Trophoblast cell (in vitro differentiated cells and primary cell): ENCODE measurements at regions not wholly inside any gene's neighbourhood (a gene's known extent, or its start where the extent isn't known, plus 50 kb on each side); places are given as distances from the start of the nearest gene placed in this dataset.

Experiments
- DNase-seq, 2 donors: peaks; one replicate each; pipeline ENCODE4 v3.0.0-alpha.2; 2016
- H2AFZ ChIP-seq: 2 replicates; pipeline ENCODE4 v1.6.1; 2013; ENCODE audit warnings: low read length, moderate library complexity, mild to moderate bottlenecking; ENCODE audit not compliant: insufficient read depth, poor library complexity
- H2AK5ac ChIP-seq: 2 replicates; pipeline ENCODE4 v1.6.1; 2013; ENCODE audit warnings: mild to moderate bottlenecking, low read length
- H2BK120ac ChIP-seq: 2 replicates; pipeline ENCODE4 v1.6.1; 2013; ENCODE audit warnings: low read length, mild to moderate bottlenecking, moderate library complexity; ENCODE audit not compliant: insufficient read depth, poor library complexity
- H2BK12ac ChIP-seq: 2 replicates; pipeline ENCODE4 v1.6.1; 2013; ENCODE audit warnings: mild to moderate bottlenecking, low read length, moderate library complexity
- H2BK5ac ChIP-seq: 2 replicates; pipeline ENCODE4 v1.6.1; 2013; ENCODE audit warnings: low read length, low read depth, moderate library complexity, mild to moderate bottlenecking; ENCODE audit not compliant: poor library complexity
- H3K14ac ChIP-seq: 2 replicates; pipeline ENCODE4 v1.6.1; 2013; ENCODE audit warnings: mild to moderate bottlenecking, low read length
- H3K18ac ChIP-seq: 2 replicates; pipeline ENCODE4 v1.6.1; 2013; ENCODE audit warnings: mild to moderate bottlenecking, low read length
- H3K23ac ChIP-seq: 2 replicates; pipeline ENCODE4 v1.6.1; 2013; ENCODE audit warnings: low read length
- H3K27ac ChIP-seq: 2 replicates; pipeline ENCODE4 v1.5.1; 2013; ENCODE audit warnings: low read depth, mild to moderate bottlenecking, inconsistent platforms, low read length, moderate library complexity
- H3K27me3 ChIP-seq: 2 replicates; pipeline ENCODE4 v1.6.1; 2013; ENCODE audit warnings: inconsistent platforms, mild to moderate bottlenecking, low read length, moderate library complexity; ENCODE audit not compliant: insufficient read depth
- H3K36me3 ChIP-seq, 2 experiments: 1 replicate in 1 of 2; 2 replicates in 1 of 2; pipeline ENCODE4 v1.6.1; 2013; ENCODE audit warnings: low read length in 2 of 2, mild to moderate bottlenecking in 2 of 2, moderate library complexity in 1 of 2; ENCODE audit not compliant: insufficient read depth in 2 of 2, control insufficient read depth in 1 of 2
- H3K4ac ChIP-seq: 2 replicates; pipeline ENCODE4 v1.6.1; 2013; ENCODE audit warnings: low read depth, mild to moderate bottlenecking, low read length, moderate library complexity
- H3K4me1 ChIP-seq, 2 experiments: 1 replicate in 1 of 2; 2 replicates in 1 of 2; pipeline ENCODE4 v1.6.1; 2013; ENCODE audit warnings: low read length in 2 of 2, mild to moderate bottlenecking in 2 of 2, moderate library complexity in 1 of 2; ENCODE audit not compliant: insufficient read depth in 2 of 2, control insufficient read depth in 1 of 2
- H3K4me2 ChIP-seq: 2 replicates; pipeline ENCODE4 v1.6.1; 2013; ENCODE audit warnings: inconsistent platforms, mild to moderate bottlenecking, low read length, moderate library complexity
- H3K4me3 ChIP-seq: 2 replicates; pipeline ENCODE4 v1.5.1; 2013; ENCODE audit warnings: mild to moderate bottlenecking, low read depth, low read length, inconsistent platforms
- H3K79me1 ChIP-seq: one replicate; pipeline ENCODE4 v1.6.1; 2013; ENCODE audit warnings: low read length
- H3K79me2 ChIP-seq: 2 replicates; pipeline ENCODE4 v1.6.1; 2013; ENCODE audit warnings: low read length, mild to moderate bottlenecking; ENCODE audit not compliant: control insufficient read depth, insufficient read depth, poor library complexity
- H3K9ac ChIP-seq: 2 replicates; pipeline ENCODE4 v1.6.1; 2013; ENCODE audit warnings: mild to moderate bottlenecking, low read length
- H3K9me3 ChIP-seq: 2 replicates; pipeline ENCODE4 v1.6.1; 2013; ENCODE audit warnings: low read depth, mild to moderate bottlenecking, control low read depth, inconsistent platforms, low read length; ENCODE audit not compliant: insufficient read depth
- H4K12ac ChIP-seq: 2 replicates; pipeline ENCODE4 v1.6.1; 2013; ENCODE audit warnings: low read depth, mild to moderate bottlenecking, low read length, moderate library complexity
- H4K8ac ChIP-seq: 2 replicates; pipeline ENCODE4 v1.6.1; 2013; ENCODE audit warnings: low read depth, mild to moderate bottlenecking, low read length, moderate library complexity
- H4K91ac ChIP-seq: one replicate; pipeline ENCODE4 v1.6.1; 2013; ENCODE audit warnings: low read depth, mild to moderate bottlenecking, low read length, moderate library complexity
- WGBS: extraction: QIAGEN DNeasy Blood & Tissue Kit; methylation state at CpG from one replicate; pipeline ENCODE4 v1.1.7; 2013; ENCODE audit warnings: missing lambda C conversion rate; ENCODE audit not compliant: insufficient read length, insufficient coverage; ENCODE audit errors: extremely low coverage; 5-methylcytosine and 5-hydroxymethylcytosine counted together

GRCh38 chr2:120809609-120810440 is 74.2 kb downstream of the GLI2 start:
- no peaks in the 10 kb centered on the region for H3K27me3 ChIP-seq
- H4K91ac ChIP-seq = no peak overlapping the region
- no peak overlapping the region for H4K8ac ChIP-seq
- H2AFZ ChIP-seq = no peak overlapping the region
- no peak for DNase-seq
- H3K79me1 ChIP-seq = no peaks in the 10 kb centered on the region
- H3K4me3 ChIP-seq = no peak overlapping the region
- no peaks in the 10 kb centered on the region for H3K4me1 ChIP-seq
- no peaks in the 10 kb centered on the region for H3K9me3 ChIP-seq
- H3K14ac ChIP-seq = no peak overlapping the region
- H3K4ac ChIP-seq = no peak overlapping the region
- no peak overlapping the region for H3K9ac ChIP-seq
- WGBS = no CpG with 5 or more reads among the region's 13 CpGs
- H2AK5ac ChIP-seq = no peak overlapping the region
- H3K23ac ChIP-seq = no peak overlapping the region
- no peak overlapping the region for H2BK12ac ChIP-seq
- H3K4me2 ChIP-seq = no peak overlapping the region
- H3K36me3 ChIP-seq = no peaks in the 10 kb centered on the region
- no peak overlapping the region for H4K12ac ChIP-seq
- H2BK5ac ChIP-seq = no peak overlapping the region
- no peak overlapping the region for H3K27ac ChIP-seq
- no peak overlapping the region for H2BK120ac ChIP-seq
- H3K79me2 ChIP-seq = no peaks in the 10 kb centered on the region
- no peak overlapping the region for H3K18ac ChIP-seq

- Histone ChIP-seq H2BK12ac (no peak overlapping the region), H3K23ac (no peak overlapping the region), H4K8ac (no peak overlapping the region), H3K27me3 (no peaks in the 10 kb centered on the region), H3K27ac (no peak overlapping the region), H3K36me3 (no peaks in the 10 kb centered on the region), H3K79me1 (no peaks in the 10 kb centered on the region), H3K4me1 (no peaks in the 10 kb centered on the region), H3K9me3 (peaks cover 2% of the 10 kb centered on the region), H3K14ac (no peak overlapping the region), H4K91ac (no peak overlapping the region), H3K4ac (no peak overlapping the region), H3K4me3 (no peak overlapping the region), H3K9ac (no peak overlapping the region), H3K79me2 (no peaks in the 10 kb centered on the region), H3K4me2 (no peak overlapping the region), H2AFZ (no peak overlapping the region), H3K18ac (no peak overlapping the region), H2AK5ac (no peak overlapping the region), H2BK5ac (no peak overlapping the region), H4K12ac (no peak overlapping the region), H2BK120ac (no peak overlapping the region)
- WGBS = no CpG with 5 or more reads among the region's 10 CpGs
- no peak for DNase-seq
Measured at GRCh38 chr2:120810639-120811038, 75.0 kb downstream of the GLI2 start.

- Histone ChIP-seq H3K4me1 (no peaks in the 10 kb centered on the region), H2BK120ac (no peak overlapping the region), H3K79me2 (no peaks in the 10 kb centered on the region), H3K18ac (no peak overlapping the region), H2AFZ (no peak overlapping the region), H2BK5ac (no peak overlapping the region), H3K79me1 (no peaks in the 10 kb centered on the region), H3K4me2 (no peak overlapping the region), H3K9me3 (peaks cover 2% of the 10 kb centered on the region), H3K27ac (no peak overlapping the region), H3K36me3 (no peaks in the 10 kb centered on the region), H3K14ac (no peak overlapping the region), H2BK12ac (no peak overlapping the region), H4K12ac (no peak overlapping the region), H3K4ac (no peak overlapping the region), H3K4me3 (no peak overlapping the region), H3K9ac (no peak overlapping the region), H4K8ac (no peak overlapping the region), H3K23ac (no peak overlapping the region), H3K27me3 (no peaks in the 10 kb centered on the region), H2AK5ac (no peak overlapping the region), H4K91ac (no peak overlapping the region)
- WGBS = no CpG with 5 or more reads among the region's 9 CpGs
- no peak for DNase-seq
Measured at GRCh38 chr2:120812866-120813265, 77.2 kb downstream of the GLI2 start.

- Histone ChIP-seq H4K8ac (no peak overlapping the region), H3K79me2 (no peaks in the 10 kb centered on the region)
Measured at GRCh38 chr2:120814352-120814751, 78.7 kb downstream of the GLI2 start.

More at GRCh38 chr2:120814352-120814751, 78.7 kb downstream of the GLI2 start:
- H3K27me3 ChIP-seq = no peaks in the 10 kb centered on the region
- no peak overlapping the region for H2BK120ac ChIP-seq
- no peak overlapping the region for H3K4ac ChIP-seq
- peaks cover 2% of the 10 kb centered on the region for H3K9me3 ChIP-seq
- no peak overlapping the region for H4K91ac ChIP-seq
- no peaks in the 10 kb centered on the region for H3K79me1 ChIP-seq
- no peak overlapping the region for H3K27ac ChIP-seq
- no peak overlapping the region for H3K18ac ChIP-seq
- no peak overlapping the region for H2BK12ac ChIP-seq
- no CpG with 5 or more reads among the region's 6 CpGs for WGBS
- H3K4me2 ChIP-seq = no peak overlapping the region
- no peak overlapping the region for H3K9ac ChIP-seq
- H3K14ac ChIP-seq = no peak overlapping the region
- no peaks in the 10 kb centered on the region for H3K36me3 ChIP-seq
- H2AK5ac ChIP-seq = no peak overlapping the region
- DNase-seq = no peak
- no peak overlapping the region for H3K23ac ChIP-seq
- H3K4me1 ChIP-seq = no peaks in the 10 kb centered on the region
- no peak overlapping the region for H3K4me3 ChIP-seq
- H4K12ac ChIP-seq = no peak overlapping the region
- no peak overlapping the region for H2AFZ ChIP-seq
- no peak overlapping the region for H2BK5ac ChIP-seq
